Colonic mucosa (tissue), 4 donors: ENCODE measurements at regions not wholly inside any gene's neighbourhood (a gene's known extent, or its start where the extent isn't known, plus 50 kb on each side); places are given as distances from the start of the nearest gene placed in this dataset.

Source experiments
- DNase-seq: peaks from one replicate; pipeline ENCODE4 v3.0.0-alpha.2; 2020
- H3K27ac ChIP-seq: fragments of 200-600 bp; one replicate; pipeline ENCODE4 v1.8.0; 2021
- H3K27me3 ChIP-seq: fragments of 200-600 bp; one replicate; pipeline ENCODE4 v1.8.0; 2021
- H3K36me3 ChIP-seq: fragments of 200-600 bp; one replicate; pipeline ENCODE4 v1.8.0; 2021
- H3K4me1 ChIP-seq: fragments of 200-600 bp; one replicate; pipeline ENCODE4 v1.8.0; 2021; ENCODE audit warnings: mild to moderate bottlenecking
- H3K4me3 ChIP-seq: fragments of 200-600 bp; one replicate; pipeline ENCODE4 v1.8.0; 2021
- H3K9ac ChIP-seq, 2 donors: one replicate each; pipeline ENCODE4 v1.7.0; 2013; ENCODE audit warnings: control low read depth in 2 of 2, low read depth in 2 of 2, low read length in 2 of 2
- H3K9me3 ChIP-seq: fragments of 200-600 bp; one replicate; pipeline ENCODE4 v1.8.0; 2021
- intact Hi-C: fragments of 100-400 bp; cut with DNase I; formaldehyde crosslinking; loops from one replicate; pipeline ENCODE4 v1.14.1; 2022
- TF ChIP-seq, protein P1 (sequence below): fragments of 200-600 bp; IDR thresholded peaks from one replicate; pipeline ENCODE4 v1.8.0; 2022; ENCODE audit warnings: antibody characterized with exemption, mild to moderate bottlenecking
- donor health status: healthy.
- donor health status: DM: no; HTN: no; CAD: no.
- donor health status: DM: no; HTN: no; CAD: no.

DNA sequence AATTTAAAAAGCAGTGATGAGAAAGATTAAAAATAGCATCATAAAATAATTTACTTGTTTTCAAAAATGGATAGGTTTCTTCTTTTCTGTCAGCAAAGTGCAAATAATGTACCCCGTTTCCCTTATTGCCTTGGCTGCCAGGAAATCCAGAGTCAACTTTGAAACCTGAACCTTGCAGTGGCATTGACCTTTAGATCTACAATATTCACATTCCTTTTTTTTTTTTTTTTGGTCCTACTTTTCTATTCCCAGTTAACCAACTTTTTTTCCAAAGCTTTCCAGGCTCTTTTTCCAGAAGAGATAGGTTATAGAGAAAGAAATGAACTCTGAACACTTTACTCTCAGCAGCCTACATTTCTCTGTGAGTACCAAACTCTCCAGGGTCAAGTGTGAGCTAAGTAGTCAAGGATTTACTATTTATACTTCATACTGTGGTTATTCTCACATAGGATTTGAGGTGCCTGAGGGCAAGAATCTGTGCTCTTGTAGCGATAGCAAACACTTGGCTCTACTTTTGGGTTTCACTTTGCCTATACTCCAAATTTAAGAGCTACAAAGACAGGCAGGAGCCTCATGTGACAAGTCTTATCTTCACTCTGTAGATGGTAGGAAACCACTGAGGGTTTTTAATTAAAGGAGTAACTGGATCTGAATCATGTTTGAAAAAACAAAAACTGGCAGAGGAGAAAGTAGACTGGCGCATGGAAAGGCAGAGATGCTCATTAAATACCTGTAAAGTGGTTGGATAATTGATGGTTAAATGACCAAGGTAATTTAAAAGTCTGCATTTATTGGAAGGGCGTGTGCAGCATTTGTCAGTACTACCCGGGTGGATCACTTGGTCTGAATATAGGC, 63.2 kb upstream of the TMEM17 start:
- intact Hi-C loops = no loop called here
- no peak for DNase-seq
- H3K9me3 ChIP-seq = no peaks in the 10 kb centered on the region
- TF ChIP-seq, protein P1, sequence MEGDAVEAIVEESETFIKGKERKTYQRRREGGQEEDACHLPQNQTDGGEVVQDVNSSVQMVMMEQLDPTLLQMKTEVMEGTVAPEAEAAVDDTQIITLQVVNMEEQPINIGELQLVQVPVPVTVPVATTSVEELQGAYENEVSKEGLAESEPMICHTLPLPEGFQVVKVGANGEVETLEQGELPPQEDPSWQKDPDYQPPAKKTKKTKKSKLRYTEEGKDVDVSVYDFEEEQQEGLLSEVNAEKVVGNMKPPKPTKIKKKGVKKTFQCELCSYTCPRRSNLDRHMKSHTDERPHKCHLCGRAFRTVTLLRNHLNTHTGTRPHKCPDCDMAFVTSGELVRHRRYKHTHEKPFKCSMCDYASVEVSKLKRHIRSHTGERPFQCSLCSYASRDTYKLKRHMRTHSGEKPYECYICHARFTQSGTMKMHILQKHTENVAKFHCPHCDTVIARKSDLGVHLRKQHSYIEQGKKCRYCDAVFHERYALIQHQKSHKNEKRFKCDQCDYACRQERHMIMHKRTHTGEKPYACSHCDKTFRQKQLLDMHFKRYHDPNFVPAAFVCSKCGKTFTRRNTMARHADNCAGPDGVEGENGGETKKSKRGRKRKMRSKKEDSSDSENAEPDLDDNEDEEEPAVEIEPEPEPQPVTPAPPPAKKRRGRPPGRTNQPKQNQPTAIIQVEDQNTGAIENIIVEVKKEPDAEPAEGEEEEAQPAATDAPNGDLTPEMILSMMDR = no peak
- no peaks in the 10 kb centered on the region for H3K4me1 ChIP-seq
- no peak overlapping the region for H3K4me3 ChIP-seq
- no peaks in the 10 kb centered on the region for H3K36me3 ChIP-seq
- no peak overlapping the region for H3K27ac ChIP-seq
- H3K27me3 ChIP-seq = no peaks in the 10 kb centered on the region
- H3K9ac ChIP-seq = no peak overlapping the region

DNA sequence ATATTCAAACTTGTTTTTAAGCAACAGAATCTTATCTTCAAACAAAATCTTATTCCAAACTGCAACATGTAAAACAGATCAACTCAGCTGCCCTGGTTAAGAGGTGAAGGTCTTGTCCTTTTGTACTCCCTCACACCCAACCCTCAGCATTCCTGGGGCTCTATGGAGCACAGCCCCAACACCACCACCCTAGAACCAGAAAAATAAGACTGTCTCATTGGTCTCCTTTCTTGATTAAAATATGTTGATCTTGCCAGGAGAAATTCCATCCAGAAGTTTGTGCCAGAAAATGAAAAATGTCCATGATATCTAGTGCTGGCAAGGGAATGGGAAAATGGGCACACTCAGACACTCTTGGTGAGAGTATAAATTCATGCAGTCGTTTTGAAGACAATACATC, 62.1 kb upstream of the TMEM17 start:
- Histone ChIP-seq H3K27me3 (no peaks in the 10 kb centered on the region), H3K27ac (no peak overlapping the region), H3K4me1 (no peaks in the 10 kb centered on the region), H3K9ac (no peak overlapping the region), H3K36me3 (no peaks in the 10 kb centered on the region), H3K4me3 (no peak overlapping the region), H3K9me3 (no peaks in the 10 kb centered on the region)
- TF ChIP-seq, protein P1 = no peak
- intact Hi-C loops = no loop called here
- DNase-seq = no peak

DNA sequence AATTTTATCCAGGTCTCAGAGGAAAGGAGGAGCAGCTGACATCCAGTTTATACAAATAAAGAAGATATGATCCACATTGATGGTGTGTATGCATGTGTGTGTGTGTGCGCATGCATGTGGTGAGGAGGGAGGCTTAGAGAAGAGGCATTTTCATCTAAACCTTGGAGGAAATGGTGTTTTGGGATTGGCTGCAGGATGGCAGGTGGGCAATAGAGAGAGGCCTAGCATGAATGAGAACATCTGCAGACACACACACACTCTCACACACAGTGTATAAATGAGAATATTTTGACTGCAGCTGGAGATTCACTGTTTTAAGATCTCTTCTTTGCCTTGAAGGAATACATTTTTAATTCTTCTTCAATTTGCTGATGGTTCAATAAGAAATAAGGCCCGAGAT, 61.7 kb upstream of the TMEM17 start:
- Histone ChIP-seq H3K9ac (no peak overlapping the region), H3K27me3 (no peaks in the 10 kb centered on the region), H3K9me3 (no peaks in the 10 kb centered on the region), H3K27ac (no peak overlapping the region), H3K36me3 (no peaks in the 10 kb centered on the region), H3K4me3 (no peak overlapping the region), H3K4me1 (no peaks in the 10 kb centered on the region)
- TF ChIP-seq, protein P1 = no peak
- intact Hi-C loops = no loop called here
- DNase-seq = no peak

DNA sequence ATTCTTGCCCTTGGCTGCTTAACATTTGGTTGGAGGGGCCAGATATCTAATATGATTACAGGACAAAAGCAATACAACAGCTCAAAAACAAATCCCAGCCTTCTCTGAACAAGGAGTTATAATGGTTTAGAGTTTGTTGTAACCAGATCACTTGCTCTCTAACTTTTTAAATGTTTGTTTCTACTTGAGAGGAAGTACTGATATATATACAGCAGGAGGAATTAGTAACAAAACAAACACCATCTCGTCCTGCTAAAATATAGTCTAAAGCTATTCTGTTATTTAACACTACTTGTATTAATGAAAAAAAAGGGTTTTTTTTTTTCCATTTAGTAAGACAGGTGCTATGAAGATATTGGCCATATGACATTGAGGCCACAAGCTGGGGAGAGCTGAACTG, 60.9 kb upstream of the TMEM17 start:
- no peaks in the 10 kb centered on the region for H3K36me3 ChIP-seq
- H3K4me1 ChIP-seq = no peaks in the 10 kb centered on the region
- H3K9me3 ChIP-seq = no peaks in the 10 kb centered on the region
- no peak overlapping the region for H3K27ac ChIP-seq
- DNase-seq = no peak
- H3K27me3 ChIP-seq = no peaks in the 10 kb centered on the region
- intact Hi-C loops = no loop called here
- H3K4me3 ChIP-seq = no peak overlapping the region
- TF ChIP-seq, protein P1 = no peak
- H3K9ac ChIP-seq = no peak overlapping the region

DNA sequence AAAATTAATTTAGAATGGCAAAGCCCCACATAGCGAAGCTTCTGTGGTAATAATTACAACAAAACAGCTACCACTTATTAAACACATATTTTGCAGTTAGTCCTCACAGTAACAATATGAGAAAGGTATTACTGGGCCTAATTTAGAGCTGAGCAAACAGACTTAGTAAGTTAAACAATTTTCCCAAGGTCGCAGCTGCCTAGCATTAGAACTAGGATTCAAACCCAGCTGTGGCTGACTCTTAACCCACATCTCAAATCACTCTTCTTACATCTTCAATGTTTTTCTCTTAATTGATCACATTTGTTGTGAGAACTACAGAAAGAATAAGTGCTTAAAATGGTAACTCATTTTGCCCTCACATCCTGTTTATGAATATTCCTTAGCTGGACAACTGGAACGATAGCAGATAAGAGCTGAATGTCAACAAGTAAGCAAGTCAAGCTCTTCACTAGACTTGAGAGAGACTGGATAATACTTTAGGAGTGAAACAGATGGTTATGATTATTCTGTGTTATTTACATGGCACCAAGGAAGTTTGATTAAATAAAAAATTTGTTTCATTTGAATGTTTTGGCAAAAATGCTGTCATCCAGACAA, 59.4 kb upstream of the TMEM17 start:
- no peak overlapping the region for H3K27ac ChIP-seq
- H3K9me3 ChIP-seq = no peaks in the 10 kb centered on the region
- intact Hi-C loops = no loop called here
- H3K27me3 ChIP-seq = no peaks in the 10 kb centered on the region
- no peaks in the 10 kb centered on the region for H3K36me3 ChIP-seq
- H3K9ac ChIP-seq = no peak overlapping the region
- DNase-seq = no peak
- no peaks in the 10 kb centered on the region for H3K4me1 ChIP-seq
- H3K4me3 ChIP-seq = no peak overlapping the region
- TF ChIP-seq, protein P1 = no peak
